A549 (cell line): ENCODE measurements at regions not wholly inside any gene's neighbourhood (a gene's known extent, or its start where the extent isn't known, plus 50 kb on each side); places are given as distances from the start of the nearest gene placed in this dataset.

Source experiments
- ATAC-seq, 2 experiments: fragments of 200-7000 bp in 1 of 2; fragments of >200 bp in 1 of 2; cut with Nextera tagmentation in 1 of 2; cut with Tn5 transposase in 1 of 2; 3 replicates each; pipeline versions ENCODE4 v1.8.0 to v1.9.1; 2018 to 2020; ENCODE audit warnings: mild to moderate bottlenecking in 1 of 2, moderate library complexity in 1 of 2
- CTCF ChIA-PET: fragments of 300-600 bp; sonication (Branson Sonifier 250); formaldehyde crosslinking; extraction: SDS; loops from one replicate; lab custom pipeline; 2021; ENCODE audit warnings: antibody characterized with exemption, inconsistent platforms; lab: Yijun Ruan, JAX
- POLR2A ChIA-PET: fragments of 350-600 bp; formaldehyde crosslinking; extraction: SDS; loops from one replicate; lab custom pipeline; 2021; ENCODE audit warnings: antibody characterized with exemption, inconsistent platforms; lab: Yijun Ruan, JAX
- DNase-seq, 2 experiments: peaks; one replicate each; pipeline versions ENCODE4 v3.0.0 to v3.0.0-alpha.2; 2011 to 2016; ENCODE audit warnings: low read depth in 1 of 2, low spot score in 1 of 2
- FAIRE-seq: peaks from 2 replicates; lab custom pipeline; 2011; peaks lifted over from hg19 to GRCh38; lab: Jason Lieb, UNC
- H3K27ac ChIP-seq, 2 experiments: fragments of >200 bp; sonication (Bioruptor Twin); formaldehyde crosslinking; 3 replicates each; pipeline ENCODE4 v1.5.1; 2016 to 2017
- H3K4me1 ChIP-seq: fragments of >200 bp; sonication (Bioruptor Twin); formaldehyde crosslinking; 3 replicates; pipeline ENCODE4 v1.6.1; 2016
- H3K4me2 ChIP-seq: fragments of >200 bp; sonication (Bioruptor Twin); formaldehyde crosslinking; 3 replicates; pipeline ENCODE4 v1.6.1; 2016
- H3K4me3 ChIP-seq: fragments of >200 bp; sonication (Bioruptor Twin); formaldehyde crosslinking; 3 replicates; pipeline ENCODE4 v1.5.1; 2016
- H3K9me3 ChIP-seq: fragments of >200 bp; sonication (Bioruptor Twin); formaldehyde crosslinking; 3 replicates; pipeline ENCODE4 v1.6.1; 2016
- BHLHE40 ChIP-seq: IDR thresholded peaks from 2 replicates; pipeline ENCODE4 v1.6.1; 2012; ENCODE audit warnings: low read depth, low read length, inconsistent platforms
- ESRRA ChIP-seq: fragments of 150-350 bp; IDR thresholded peaks from 2 replicates; pipeline ENCODE4 v1.6.1; 2014; ENCODE audit warnings: mild to moderate bottlenecking, low read length, borderline replicate concordance
- FOSL2 ChIP-seq, 2 experiments: fragments of 450-650 bp in 1 of 2; fragments of >200 bp in 1 of 2; sonication (Bioruptor Twin) in 1 of 2; formaldehyde crosslinking; IDR thresholded peaks; 2 replicates each; pipeline versions ENCODE4 v1.5.0 to v1.6.1; 2016 to 2020; ENCODE audit warnings: mild to moderate bottlenecking in 1 of 2, moderate library complexity in 1 of 2
- GATA3 ChIP-seq: IDR thresholded peaks from 2 replicates; pipeline ENCODE4 v1.6.1; 2012; ENCODE audit warnings: borderline replicate concordance
- HOXA7 ChIP-seq: fragments of 250-450 bp; sonication (Bioruptor Pico); IDR thresholded peaks from 2 replicates; pipeline ENCODE4 v1.5.0; 2020; ENCODE audit warnings: mild to moderate bottlenecking, moderate library complexity
- HOXB13 ChIP-seq: fragments of 250-450 bp; sonication (Bioruptor Pico); IDR thresholded peaks from 2 replicates; pipeline ENCODE4 v1.5.0; 2020; ENCODE audit warnings: low read depth, mild to moderate bottlenecking, moderate library complexity
- KDM1A ChIP-seq: fragments of 200-600 bp; sonication (generic); IDR thresholded peaks from 2 replicates; pipeline ENCODE4 v1.6.1; 2016; ENCODE audit warnings: low read depth, mild to moderate bottlenecking
- KDM5A ChIP-seq: fragments of 200-600 bp; sonication (generic); IDR thresholded peaks from 2 replicates; pipeline ENCODE4 v1.6.1; 2016; ENCODE audit warnings: antibody characterized with exemption, mild to moderate bottlenecking
- MAFK ChIP-seq: fragments of 450-650 bp; IDR thresholded peaks from 2 replicates; pipeline ENCODE4 v1.6.1; 2014; ENCODE audit not compliant: partially characterized antibody
- MAZ ChIP-seq: fragments of 150-350 bp; IDR thresholded peaks from 2 replicates; pipeline ENCODE4 v1.6.1; 2014; ENCODE audit warnings: antibody characterized with exemption, low read depth, low read length, borderline replicate concordance
- NPAS2 ChIP-seq: fragments of 250-450 bp; sonication (Bioruptor Pico); IDR thresholded peaks from 2 replicates; pipeline ENCODE4 v1.8.0; 2022; ENCODE audit warnings: mild to moderate bottlenecking, moderate library complexity, borderline replicate concordance
- POLR2A ChIP-seq: IDR thresholded peaks from 2 replicates; pipeline ENCODE4 v1.6.1; 2012; ENCODE audit warnings: mild to moderate bottlenecking, low read length
- POLR2AphosphoS2 ChIP-seq: conservative IDR thresholded peaks from 2 replicates; pipeline ENCODE4 v1.6.1; 2012; ENCODE audit warnings: low read length, improper control_type of control experiment, inconsistent platforms
- RARB ChIP-seq: fragments of 250-450 bp; sonication (Bioruptor Pico); IDR thresholded peaks from 2 replicates; pipeline ENCODE4 v1.8.0; 2021; ENCODE audit warnings: mild to moderate bottlenecking, moderate library complexity
- REST ChIP-seq: fragments of 200-600 bp; sonication (generic); IDR thresholded peaks from 2 replicates; pipeline ENCODE4 v1.6.1; 2016; ENCODE audit warnings: antibody characterized with exemption, mild to moderate bottlenecking, moderate library complexity
- SREBF2 ChIP-seq: fragments of 450-650 bp; IDR thresholded peaks from 2 replicates; pipeline ENCODE4 v1.6.1; 2014; ENCODE audit warnings: mild to moderate bottlenecking, moderate library complexity
- TFCP2L1 ChIP-seq: fragments of 250-450 bp; sonication (Bioruptor Pico); IDR thresholded peaks from 2 replicates; pipeline ENCODE4 v1.5.0; 2021; ENCODE audit warnings: mild to moderate bottlenecking
- USF2 ChIP-seq: fragments of 450-650 bp; IDR thresholded peaks from 2 replicates; pipeline ENCODE4 v1.6.1; 2014; ENCODE audit warnings: antibody characterized with exemption
- ZC3H11A ChIP-seq: fragments of 450-650 bp; IDR thresholded peaks from 2 replicates; pipeline ENCODE4 v1.6.1; 2014; ENCODE audit warnings: antibody characterized with exemption, mild to moderate bottlenecking
- ZSCAN20 ChIP-seq: fragments of 250-450 bp; sonication (Bioruptor Pico); IDR thresholded peaks from 2 replicates; pipeline ENCODE4 v1.8.0; 2022; ENCODE audit warnings: mild to moderate bottlenecking, moderate library complexity
- WGBS: methylation state at CpG from one replicate; pipeline ENCODE4 v1.1.6; 2017; ENCODE audit errors: missing lambda C conversion rate; 5-methylcytosine and 5-hydroxymethylcytosine counted together

GRCh38 chr11:130692220-130692619, 224.1 kb downstream of the SNX19 start:
- Histone ChIP-seq H3K4me1 (no peaks in the 10 kb centered on the region), H3K9me3 (no peaks in the 10 kb centered on the region), H3K27ac (no peak overlapping the region), H3K4me2 (no peak overlapping the region), H3K4me3 (no peak overlapping the region)
- TF ChIP-seq KDM5A (no peak), ZC3H11A (no peak), MAZ (no peak), TFCP2L1 (CRISPR knock-in tag) (no peak), KDM1A (no peak), NPAS2 (CRISPR knock-in tag) (no peak)
- ChIA-PET POLR2A (no interaction called here), CTCF (no interaction called here)
- WGBS: 77% methylated on average over 4 of the region's 4 CpGs
- ATAC-seq (no peak), DNase-seq (no peak), FAIRE-seq (no peak)

GRCh38 chr11:130693543-130693942, 222.7 kb downstream of the SNX19 start:
- CTCF ChIA-PET: no interaction called here
- Histone ChIP-seq H3K9me3 (no peaks in the 10 kb centered on the region), H3K4me1 (no peaks in the 10 kb centered on the region), H3K4me2 (no peak overlapping the region), H3K27ac (no peak overlapping the region), H3K4me3 (no peak overlapping the region)
- WGBS: 86% methylated on average over 5 of the region's 5 CpGs
- POLR2A ChIA-PET: no interaction called here
- ATAC-seq: no peak
- DNase-seq: no peak
- TF ChIP-seq GATA3 (no peak), POLR2A (no peak), MAFK (no peak)
- FAIRE-seq: no peak

- TF ChIP-seq BHLHE40 (no peak), REST (no peak), POLR2AphosphoS2 (no peak)
- ChIA-PET POLR2A (no interaction called here), CTCF (interaction anchor here (0.7 kb wide), 1 partner anchor 139 kb away, joined by 3 read pairs; no protein-coding TSS in a partner anchor)
- Histone ChIP-seq H3K4me2 (no peak overlapping the region), H3K9me3 (no peaks in the 10 kb centered on the region), H3K4me3 (no peak overlapping the region), H3K4me1 (no peaks in the 10 kb centered on the region), H3K27ac (no peak overlapping the region)
- FAIRE-seq: no peak
- 86% methylated on average over 5 of the region's 5 CpGs for WGBS
- ATAC-seq: no peak
- DNase-seq: no peak
Observed at GRCh38 chr11:130694488-130695045, 221.7 kb downstream of the SNX19 start.

GRCh38 chr11:130698174-130698573, 218.1 kb downstream of the SNX19 start:
- no peak for FAIRE-seq
- WGBS: 61% methylated on average over 5 of the region's 10 CpGs
- no peak for TF ChIP-seq ESRRA
- no peak for TF ChIP-seq SREBF2
- no peak for TF ChIP-seq RARB (CRISPR knock-in tag)
- no peak for TF ChIP-seq USF2
- TF ChIP-seq HOXA7: no peak
- no peak for TF ChIP-seq ZSCAN20 (CRISPR knock-in tag)
- no peak for TF ChIP-seq FOSL2 (IDR thresholded peaks at IDR 0.05)
- no peak for TF ChIP-seq FOSL2 (CRISPR knock-in tag; IDR thresholded peaks at IDR 0.05)
- TF ChIP-seq HOXB13 (CRISPR knock-in tag): no peak
- POLR2A ChIA-PET: no interaction called here
- CTCF ChIA-PET: interaction anchor here (0.8 kb wide), 1 partner anchor 45 kb away, joined by 3 read pairs; no protein-coding TSS in a partner anchor
- Histone ChIP-seq H3K4me1 (no peaks in the 10 kb centered on the region), H3K4me2 (no peak overlapping the region), H3K9me3 (no peaks in the 10 kb centered on the region), H3K27ac (no peak overlapping the region), H3K4me3 (no peak overlapping the region)
- no peak for DNase-seq
- no peak for ATAC-seq
